HL-60/S4 (cell line): ENCODE measurements at regions not wholly inside any gene's neighbourhood (a gene's known extent, or its start where the extent isn't known, plus 50 kb on each side); places are given as distances from the start of the nearest gene placed in this dataset.

Source experiments
- in situ Hi-C: fragments of 300-500 bp; cut with MboI; formaldehyde crosslinking; loops from 2 replicates; pipeline ENCODE4 v1.14.3; 2022; ENCODE audit warnings: low sequenced_read_pairs

GRCh38 chr5:62741761-62742160, 163.1 kb downstream of the LRRC70 start:
- in situ Hi-C loops = no loop called here

GRCh38 chr5:62737766-62738165, 159.1 kb downstream of the LRRC70 start:
- in situ Hi-C loops = no loop called here

- in situ Hi-C loops = no loop called here
Observed at GRCh38 chr5:62732677-62733121, 154.1 kb downstream of the LRRC70 start.

DNA sequence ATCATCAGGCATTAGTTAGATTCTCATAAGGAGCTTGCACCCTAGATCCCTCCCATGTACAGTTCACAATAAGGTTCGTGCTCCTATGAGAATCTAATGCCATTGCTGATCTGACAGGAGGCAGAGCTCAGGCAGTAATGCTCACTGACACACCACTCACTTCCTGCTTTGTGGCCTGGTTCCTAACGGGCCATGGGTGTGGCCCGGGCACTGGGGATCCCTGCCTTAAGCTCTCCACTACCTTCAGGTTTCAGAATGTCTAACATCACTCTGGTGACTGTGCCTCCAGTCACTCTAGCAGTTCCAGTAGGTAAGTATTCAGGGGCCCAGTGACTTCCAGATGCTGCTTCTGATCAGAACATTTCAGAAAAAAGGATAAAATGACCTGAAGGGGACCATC, 152.4 kb downstream of the LRRC70 start:
- in situ Hi-C loops = no loop called here

DNA sequence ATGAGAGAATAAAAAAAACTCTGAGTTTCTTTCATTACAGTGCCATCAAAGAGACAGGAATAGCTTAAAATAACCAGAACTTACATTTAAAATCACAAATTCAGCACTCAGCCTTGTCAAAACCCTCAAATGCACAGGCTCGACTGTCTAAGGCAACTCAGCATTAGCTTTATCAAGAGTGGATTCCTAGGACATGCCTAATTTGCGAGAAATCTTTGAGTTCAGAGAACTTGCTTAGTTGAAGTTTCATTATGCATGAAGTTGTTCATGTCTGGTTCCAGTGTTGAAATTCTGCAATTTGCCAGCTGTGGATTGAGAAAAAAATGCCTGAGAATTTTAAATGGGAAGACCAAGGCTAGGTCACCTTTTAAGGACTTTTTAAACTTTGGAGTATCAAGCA, 151.1 kb downstream of the LRRC70 start:
- in situ Hi-C loops = no loop called here

DNA sequence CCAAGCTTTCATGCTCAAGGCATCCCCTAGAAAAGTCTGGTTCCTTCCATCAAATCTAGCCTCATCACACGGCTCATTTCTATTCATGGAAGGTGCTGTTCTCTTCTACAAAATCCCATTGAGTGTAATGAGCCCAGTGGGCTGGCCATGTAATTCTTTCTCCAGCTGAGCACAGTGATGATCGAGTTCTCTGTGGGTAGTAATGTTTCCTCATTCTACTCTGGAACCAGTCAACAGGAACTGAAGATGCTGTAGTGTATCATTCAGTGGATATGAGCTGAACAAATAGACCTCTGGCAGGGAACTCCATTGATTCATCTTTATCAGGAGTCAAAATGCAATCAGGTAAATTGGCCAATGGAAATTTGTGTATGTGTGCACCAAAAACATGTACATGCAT, 149.2 kb downstream of the LRRC70 start:
- in situ Hi-C loops = no loop called here

- in situ Hi-C loops = no loop called here
Observed at GRCh38 chr5:62727184-62727583, 148.6 kb downstream of the LRRC70 start.

DNA sequence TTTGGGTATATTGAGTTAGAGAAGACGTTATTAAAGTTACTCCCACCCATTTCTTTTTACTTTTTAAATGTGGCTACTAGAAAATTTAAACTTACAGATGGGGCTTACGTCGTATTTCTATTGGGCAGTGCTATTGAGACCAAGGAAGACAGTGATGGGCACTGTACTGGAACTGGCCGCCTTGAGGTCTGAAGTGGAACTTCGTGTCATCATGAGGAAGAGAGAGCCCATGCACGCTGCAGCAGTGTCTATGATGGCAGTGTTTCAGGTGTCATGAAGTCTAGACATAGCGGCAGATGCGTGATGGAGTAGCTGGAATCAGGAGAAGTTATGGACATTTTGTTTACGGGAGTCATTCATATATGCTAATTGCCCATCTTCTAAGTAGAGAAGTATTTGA, 143.7 kb downstream of the LRRC70 start:
- in situ Hi-C loops = no loop called here

DNA sequence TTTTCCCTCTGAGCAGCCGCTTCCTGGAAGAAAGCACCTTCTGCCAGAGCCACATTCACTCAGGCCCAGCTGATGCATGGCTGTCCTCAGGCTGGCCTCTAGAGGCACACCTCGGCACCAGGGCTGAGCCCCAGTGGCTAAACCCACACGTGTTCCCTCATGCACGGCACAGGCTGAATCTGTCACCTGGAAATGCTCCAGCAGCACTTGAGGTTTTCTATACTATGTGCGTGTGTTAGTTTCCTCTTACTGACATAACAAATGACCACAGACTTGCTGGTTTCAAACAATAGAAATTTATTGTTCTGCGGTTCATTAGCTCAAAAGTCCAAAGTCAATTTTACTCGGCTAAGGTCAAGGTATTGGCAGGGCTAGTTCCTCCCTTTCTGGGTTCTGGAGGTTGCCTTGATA, 141.4 kb downstream of the LRRC70 start:
- in situ Hi-C loops = no loop called here

DNA sequence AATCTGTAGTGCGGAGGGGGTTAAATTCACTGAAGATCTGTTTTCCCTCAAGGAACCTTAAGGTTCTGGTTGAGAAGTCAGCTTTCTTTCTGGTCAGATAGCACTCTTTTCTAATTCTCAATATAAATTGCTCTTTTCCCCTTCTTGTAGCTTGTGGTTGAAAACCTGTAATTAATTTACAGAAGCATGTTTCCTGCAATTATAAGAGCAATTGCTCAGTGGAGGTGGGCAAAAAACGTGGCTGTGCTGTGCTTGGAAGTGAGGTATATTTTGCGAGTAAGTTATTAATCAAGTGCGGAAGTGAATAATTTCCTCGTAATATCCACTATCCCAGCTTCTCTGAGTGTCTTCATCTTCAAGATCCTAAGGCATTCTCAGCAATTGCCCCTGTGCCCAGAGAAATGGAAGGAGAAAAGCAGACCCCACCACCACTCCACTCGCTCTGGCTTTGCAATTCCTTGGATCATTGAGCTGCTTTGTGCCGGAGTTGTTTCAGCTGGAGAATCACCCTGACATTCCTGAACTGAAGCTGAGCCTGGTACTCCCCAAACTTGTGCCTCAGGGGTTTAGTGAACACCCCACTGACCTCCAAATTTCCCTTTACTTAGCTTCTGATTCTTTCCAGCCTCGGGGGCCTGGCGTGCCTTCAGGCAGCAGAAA, 140.6 kb downstream of the LRRC70 start:
- in situ Hi-C loops = no loop called here

GRCh38 chr5:62718324-62718723, 139.7 kb downstream of the LRRC70 start:
- in situ Hi-C loops = no loop called here

DNA sequence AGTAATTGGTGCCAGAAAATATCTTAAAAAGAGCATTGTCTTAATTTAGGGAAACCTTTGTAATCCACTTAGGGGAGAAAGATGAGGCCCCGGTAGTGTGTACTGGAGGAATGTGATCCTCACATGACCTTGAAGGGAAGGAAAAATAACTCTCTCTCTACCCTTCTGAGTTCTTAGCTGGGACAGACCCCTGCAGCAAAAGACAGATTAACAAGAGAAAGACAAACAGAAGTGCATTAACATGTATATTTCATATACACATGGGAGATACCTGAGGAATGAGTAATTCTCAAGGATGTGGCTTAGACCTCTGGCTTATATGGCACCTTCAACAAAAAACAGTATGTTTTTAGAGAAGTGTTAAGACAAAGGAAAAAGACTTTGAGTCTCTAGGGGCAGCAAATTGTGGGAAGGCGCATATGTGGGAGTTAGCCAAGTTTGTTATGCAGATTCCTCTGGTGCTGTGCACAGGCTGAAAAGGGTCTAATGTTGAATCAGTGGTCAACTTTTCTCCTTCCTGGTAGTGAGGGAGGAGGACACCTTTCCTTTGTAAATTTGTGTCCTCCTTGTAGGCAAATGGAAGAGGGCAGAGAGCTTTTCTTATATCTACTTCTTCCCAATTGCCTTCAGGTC, 138.8 kb downstream of the LRRC70 start:
- in situ Hi-C loops = no loop called here

- in situ Hi-C loops = no loop called here
Observed at GRCh38 chr5:62714296-62714695, 135.7 kb downstream of the LRRC70 start.

GRCh38 chr5:62708481-62709325, 130.1 kb downstream of the LRRC70 start:
- in situ Hi-C loops = no loop called here

GRCh38 chr5:62707563-62707962, 128.9 kb downstream of the LRRC70 start:
- in situ Hi-C loops = no loop called here

GRCh38 chr5:62707131-62707530, 128.5 kb downstream of the LRRC70 start:
- in situ Hi-C loops = no loop called here

DNA sequence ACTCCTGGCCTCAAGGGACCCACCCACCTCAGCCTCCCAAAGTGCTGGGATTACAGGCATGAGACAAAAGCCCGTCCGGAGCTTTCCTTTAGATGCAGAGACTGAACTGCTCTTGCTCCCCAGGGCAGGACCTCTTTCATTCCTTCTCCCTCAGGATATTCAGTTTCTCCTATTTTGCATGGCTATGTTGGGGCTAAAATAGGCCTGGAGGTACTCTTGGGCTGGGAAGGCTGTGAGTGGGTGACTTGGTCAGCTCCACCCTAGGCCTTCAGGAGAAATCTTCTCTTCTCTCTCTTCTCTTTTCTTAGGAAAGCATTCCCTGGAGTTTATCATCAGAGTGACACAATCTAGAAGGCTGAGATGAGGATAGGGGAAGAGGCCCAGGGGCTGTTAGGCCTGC, 126.4 kb downstream of the LRRC70 start:
- in situ Hi-C loops = no loop called here

GRCh38 chr5:62702126-62702525, 123.5 kb downstream of the LRRC70 start:
- in situ Hi-C loops = no loop called here

DNA sequence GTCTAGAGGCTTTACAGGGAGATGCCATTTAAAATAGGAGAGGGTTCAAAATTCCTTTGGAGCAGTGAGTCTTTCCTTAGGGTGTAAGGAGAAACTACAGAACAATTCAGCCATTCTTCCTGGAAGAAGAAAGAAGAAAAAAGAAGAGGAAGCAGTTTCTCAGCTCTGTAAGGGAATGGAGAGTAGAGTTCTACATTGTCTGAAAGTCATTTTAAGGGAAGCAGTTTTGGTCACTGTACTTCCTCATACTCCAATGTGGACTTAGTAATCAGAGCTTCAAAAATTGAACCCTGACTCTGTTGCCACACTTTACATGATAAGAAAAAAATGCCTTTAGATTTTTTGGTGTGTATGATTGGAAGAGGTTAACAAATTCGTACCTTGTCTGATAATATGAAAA, 122.4 kb downstream of the LRRC70 start:
- in situ Hi-C loops = no loop called here

- in situ Hi-C loops = no loop called here
Observed at GRCh38 chr5:62698756-62699155, 120.1 kb downstream of the LRRC70 start.

DNA sequence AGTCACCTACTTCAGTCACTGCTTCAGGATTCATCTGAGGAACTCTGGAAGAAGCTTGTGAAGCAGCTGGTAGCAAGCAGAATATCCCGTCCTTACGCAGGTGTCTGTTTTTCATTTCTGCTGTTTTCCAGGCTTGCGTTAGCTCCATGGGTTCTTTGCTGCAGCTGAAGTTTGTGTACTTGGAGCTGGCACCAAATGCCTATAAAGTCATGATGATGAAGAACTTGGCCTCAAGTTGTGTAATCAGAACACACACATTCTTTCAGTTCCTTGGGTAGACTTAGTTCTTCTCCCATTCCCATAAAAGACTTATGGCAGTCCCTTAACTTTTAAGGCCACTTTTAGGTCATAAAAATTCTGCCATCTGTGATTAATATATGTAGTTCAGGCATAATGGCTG, 116.7 kb downstream of the LRRC70 start:
- in situ Hi-C loops = no loop called here
